ENCODE measurements at regions not wholly inside any gene's neighbourhood (a gene's known extent, or its start where the extent isn't known, plus 50 kb on each side); places are given as distances from the start of the nearest gene placed in this dataset.

- no peak for TF ChIP-seq THAP9 (CRISPR knock-in tag; IDR thresholded peaks at IDR 0.05; ENCODE audit: borderline replicate concordance)
These were observed 253.2 kb downstream of the HAO1 start (continued) for GRCh38 chr20:7687065-7687464.

GRCh38 chr20:7689151-7689550 is 251.1 kb downstream of the HAO1 start:
- no peak overlapping the region for H3K4me2 ChIP-seq (ENCODE audit: low read depth, low read length)
- 3% methylated on average over 3 of the region's 3 CpGs for WGBS (ENCODE audit: low lambda C conversion rate)
- ATAC-seq: no peak
- no peak overlapping the region for H3K27ac ChIP-seq (ENCODE audit: extremely low read length, insufficient read depth, low read length)
- H4K20me1 ChIP-seq (ENCODE audit: insufficient read depth, low read length): no peaks in the 10 kb centered on the region
- H3K9ac ChIP-seq (ENCODE audit: insufficient read depth, low read depth, low read length): no peak overlapping the region
- intact Hi-C loops (cut with micrococcal nuclease; ENCODE audit: unreplicated experiment): no loop called here
- no peaks in the 10 kb centered on the region for H3K27me3 ChIP-seq (ENCODE audit: control insufficient read depth in 1 of 2, insufficient read depth in 2 of 2, low read length in 2 of 2)
- H2AFZ ChIP-seq (ENCODE audit: low read length): no peak overlapping the region
- H3K9me3 ChIP-seq (ENCODE audit: low read length): no peaks in the 10 kb centered on the region
- no peak for DNase-seq (ENCODE audit: low spot score)
- ChIA-PET CTCF (ENCODE audit: low intra/inter-chr PET ratio, low total read pairs) (no interaction called here), POLR2A (no interaction called here)
- no peaks in the 10 kb centered on the region for H3K4me1 ChIP-seq (ENCODE audit: insufficient read depth, low read length)
- in situ Hi-C loops (cut with HindIII; ENCODE audit: extremely low pct_ligation_motif_present, low pct_unique_long_range_greater_than_20kb): no loop called here
- H3K79me2 ChIP-seq (ENCODE audit: insufficient read depth, low read length): no peaks in the 10 kb centered on the region
- BruUV-seq (replicated peaks): no TSS peak
- no peaks in the 10 kb centered on the region for H3K36me3 ChIP-seq (replicated peaks in 1 of 2; ENCODE audit: control insufficient read depth in 1 of 2, insufficient read depth in 2 of 2, low read length in 2 of 2)
- H3K4me3 ChIP-seq (replicated peaks in 1 of 3; ENCODE audit: insufficient read depth in 1 of 3, low read depth in 2 of 3, low read length in 3 of 3): no peak overlapping the region
- TF ChIP-seq HOMEZ (CRISPR knock-in tag; IDR thresholded peaks at IDR 0.05; ENCODE audit: low read depth) (no peak), NONO (IDR thresholded peaks at IDR 0.05) (no peak), NONO (CRISPR knock-in tag; conservative IDR thresholded peaks at IDR 0.05) (no peak), ZNF275 (CRISPR knock-in tag; IDR thresholded peaks at IDR 0.05; ENCODE audit: borderline replicate concordance) (no peak), ZNF263 (CRISPR knock-in tag; IDR thresholded peaks at IDR 0.05) (no peak), RARA (CRISPR knock-in tag; IDR thresholded peaks at IDR 0.05) (no peak)
- FAIRE-seq: no peak
